GM21390 (cell line): ENCODE measurements at regions not wholly inside any gene's neighbourhood (a gene's known extent, or its start where the extent isn't known, plus 50 kb on each side); places are given as distances from the start of the nearest gene placed in this dataset.
"Not testable (repeated sequence)": the region's sequence is repeated elsewhere in the genome, so short reads cannot be mapped to it uniquely, and the experiment has no call there.

Experiments
- ATAC-seq: cut with Tn5 transposase; IDR thresholded peaks from one replicate; pipeline ENCODE4 v1.9.1; 2021; ENCODE audit not compliant: unreplicated experiment

DNA sequence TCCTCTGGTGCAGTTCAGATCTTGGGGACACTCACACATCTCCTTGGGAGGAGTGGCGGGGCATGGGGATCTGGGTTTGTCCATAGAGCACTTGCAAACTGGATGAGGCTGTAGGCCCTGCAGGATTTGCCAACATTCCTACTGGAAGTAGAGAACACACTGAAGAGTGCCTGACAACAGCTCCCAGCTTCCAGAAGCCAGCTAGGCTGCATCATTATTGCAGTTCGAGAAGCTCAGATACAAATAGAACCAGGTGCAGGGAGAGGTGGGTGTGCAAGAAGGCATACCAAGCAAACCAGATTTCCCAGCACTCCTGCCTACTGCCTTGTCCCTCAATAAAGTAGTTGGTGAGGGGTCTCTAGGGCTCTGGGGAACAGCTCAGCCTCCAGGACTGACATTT, 52.5 kb downstream of the RHOB start:
- no peak for ATAC-seq

GRCh38 chr2:20501974-20502373, 55.1 kb downstream of the RHOB start:
- ATAC-seq: no peak

DNA sequence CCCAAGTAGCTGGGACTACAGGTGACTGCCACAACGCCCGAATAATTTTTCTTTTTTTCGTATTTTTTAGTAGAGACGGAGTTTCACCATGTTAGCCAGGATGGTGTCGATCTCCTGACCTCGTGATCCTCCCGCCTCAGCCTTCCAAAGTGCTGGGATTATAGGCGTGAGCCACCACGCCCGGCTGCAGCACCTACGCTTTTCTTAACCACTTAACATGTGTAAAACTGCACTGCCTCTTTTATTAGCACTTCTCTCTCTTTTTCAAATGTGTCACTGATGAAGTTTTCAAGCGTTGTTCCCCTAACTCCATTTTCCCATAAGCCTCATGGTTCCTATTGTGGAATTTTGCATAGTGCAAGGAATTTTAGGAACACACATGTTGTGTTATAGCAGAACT, 55.6 kb downstream of the RHOB start:
- not testable (repeated sequence) for ATAC-seq

- no peak for ATAC-seq
Observed at GRCh38 chr2:20504174-20504573, 57.3 kb downstream of the RHOB start.

DNA sequence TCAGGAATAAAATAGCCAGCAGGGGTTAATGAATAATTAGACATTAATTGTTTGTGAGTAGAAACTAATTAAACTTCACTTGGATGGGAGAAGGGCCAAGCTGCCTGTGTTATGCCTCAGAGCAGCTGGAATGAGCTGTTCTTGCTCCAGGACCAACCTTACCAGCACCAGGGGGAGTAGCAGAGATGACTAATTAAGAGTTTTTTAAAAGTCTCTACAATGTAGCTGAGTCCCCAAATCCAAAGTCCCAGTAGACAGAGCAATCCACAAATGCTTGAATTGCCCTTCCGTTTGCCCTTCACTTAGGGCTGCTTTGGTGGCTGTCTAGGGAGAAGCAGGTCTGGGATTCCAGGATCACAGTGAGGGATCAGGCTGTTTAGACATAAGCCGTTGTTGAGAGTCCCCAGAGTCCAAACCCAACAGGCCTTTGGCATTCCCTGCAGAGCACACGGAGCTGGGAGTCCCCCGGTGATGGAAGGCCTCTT, 59.4 kb downstream of the RHOB start:
- no peak for ATAC-seq

GRCh38 chr2:20507166-20507692, 60.4 kb downstream of the RHOB start:
- peak; percentile 98 for ATAC-seq

DNA sequence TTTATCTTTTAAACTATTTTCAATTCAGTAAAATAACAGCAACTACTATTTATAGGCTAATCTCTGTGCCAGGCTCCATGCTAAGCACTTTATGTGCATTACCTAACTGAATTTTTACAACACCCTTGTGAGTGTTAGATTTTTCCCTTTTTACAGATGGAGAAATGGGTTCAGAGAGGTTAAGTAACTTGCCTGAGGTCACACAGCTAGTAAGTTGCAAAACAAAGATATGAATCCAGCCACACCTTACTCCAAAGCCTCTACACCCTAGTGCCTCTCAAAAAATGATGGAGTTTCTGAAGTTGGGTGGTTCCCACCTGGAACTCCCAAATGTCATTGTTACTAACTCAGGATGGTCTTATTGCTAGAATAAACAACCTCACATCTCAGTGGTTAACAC, 60.8 kb downstream of the RHOB start:
- ATAC-seq: no peak

DNA sequence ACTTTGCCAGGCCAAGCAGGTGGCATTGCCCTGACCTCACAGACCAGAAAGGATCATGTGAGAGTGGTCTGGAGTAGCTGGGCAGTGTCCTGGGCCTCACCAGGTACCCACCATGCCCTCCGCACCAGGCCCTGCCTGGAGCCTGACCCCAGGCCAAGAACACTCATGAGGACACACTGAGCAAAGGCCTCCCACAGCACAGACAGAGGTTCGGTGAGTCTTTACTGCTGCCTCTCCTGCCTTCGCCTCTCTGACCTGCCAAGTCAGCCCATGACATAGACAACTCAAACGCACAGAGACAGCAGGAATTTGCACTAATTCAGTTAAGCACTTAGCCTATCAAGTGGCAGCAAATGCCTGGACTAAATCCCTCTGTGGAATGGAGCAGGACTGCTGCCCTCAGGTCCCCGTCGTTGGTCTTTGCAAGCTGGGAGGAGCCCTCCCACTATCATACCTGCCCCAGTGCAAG, 62.5 kb downstream of the RHOB start:
- ATAC-seq: no peak

- ATAC-seq: no peak
Observed at GRCh38 chr2:20509770-20510490, 63.1 kb downstream of the RHOB start.

GRCh38 chr2:20511130-20511529, 64.3 kb downstream of the RHOB start:
- ATAC-seq: no peak

GRCh38 chr2:20512061-20512605, 65.3 kb downstream of the RHOB start:
- ATAC-seq: no peak

DNA sequence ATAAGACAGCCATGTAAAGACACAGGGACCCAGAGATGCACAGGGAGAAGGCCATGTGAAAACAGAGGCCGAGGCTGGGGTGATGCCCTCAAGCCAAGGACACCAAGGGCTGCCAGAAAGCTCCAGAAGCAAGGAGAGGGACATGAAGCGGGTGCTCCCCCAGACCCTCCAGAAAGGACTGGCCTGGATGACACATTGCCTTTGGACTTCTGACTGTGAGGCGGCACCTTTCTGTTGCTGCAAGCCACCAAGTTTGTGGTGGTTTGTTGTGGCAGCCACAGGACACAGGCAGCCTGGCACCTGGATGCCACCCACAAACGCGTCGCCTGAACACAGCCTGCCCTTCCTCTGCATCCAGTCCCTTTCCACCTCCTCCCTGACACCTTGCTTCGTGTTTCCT, 67.1 kb downstream of the RHOB start:
- ATAC-seq: no peak

GRCh38 chr2:20514596-20515269, 67.9 kb downstream of the RHOB start:
- no peak for ATAC-seq

DNA sequence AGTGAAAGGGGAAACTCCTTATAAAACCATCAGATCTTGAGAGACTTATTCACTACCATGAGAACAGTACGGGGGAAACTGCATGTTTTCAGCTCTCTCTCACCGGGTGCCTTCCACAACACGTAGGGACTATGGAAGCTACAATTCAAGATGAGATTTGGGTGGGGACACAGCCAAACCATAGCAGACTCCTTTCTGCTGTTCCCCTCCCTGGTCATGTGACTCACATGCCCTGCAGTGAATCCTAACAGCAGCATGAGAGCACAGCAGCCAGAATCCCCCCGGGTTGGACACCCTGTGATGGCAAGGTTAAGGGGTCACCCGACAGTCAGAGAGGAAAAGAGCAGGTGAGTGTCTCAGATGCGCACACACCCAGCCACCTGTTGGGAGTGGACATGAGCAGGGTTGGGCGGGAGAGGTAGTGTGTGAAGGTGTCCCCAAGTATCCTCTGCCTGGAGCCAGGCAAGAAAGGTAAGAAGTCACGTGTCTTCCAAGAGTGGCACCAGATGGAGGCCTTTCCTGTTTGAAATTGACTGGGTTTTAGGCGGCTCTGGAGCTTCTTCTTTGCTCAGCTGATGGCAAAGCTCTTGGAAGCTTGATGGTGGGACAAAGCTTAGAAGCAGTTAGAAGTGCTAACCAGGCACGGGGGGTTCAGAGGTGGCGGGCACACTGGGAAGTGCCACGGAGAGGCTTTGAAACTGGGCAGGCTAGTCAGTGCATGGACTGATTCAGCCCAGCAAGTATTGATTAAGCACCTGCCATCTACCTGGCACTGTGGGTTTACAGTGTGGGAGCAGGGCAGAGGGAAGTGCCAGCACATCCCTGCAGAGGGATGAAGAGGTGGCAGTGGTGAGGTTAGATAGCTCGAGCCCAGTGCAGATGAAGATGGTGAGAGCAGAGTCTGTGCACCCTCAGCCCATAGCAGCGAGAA, 68.7 kb downstream of the RHOB start:
- ATAC-seq: no peak

GRCh38 chr2:20516291-20516645, 69.4 kb downstream of the RHOB start:
- no peak for ATAC-seq

- peak; percentile 95 for ATAC-seq
Observed at GRCh38 chr2:20516646-20517341, 69.9 kb downstream of the RHOB start.

- ATAC-seq: no peak
Observed at GRCh38 chr2:20519309-20519708, 72.4 kb downstream of the RHOB start.

DNA sequence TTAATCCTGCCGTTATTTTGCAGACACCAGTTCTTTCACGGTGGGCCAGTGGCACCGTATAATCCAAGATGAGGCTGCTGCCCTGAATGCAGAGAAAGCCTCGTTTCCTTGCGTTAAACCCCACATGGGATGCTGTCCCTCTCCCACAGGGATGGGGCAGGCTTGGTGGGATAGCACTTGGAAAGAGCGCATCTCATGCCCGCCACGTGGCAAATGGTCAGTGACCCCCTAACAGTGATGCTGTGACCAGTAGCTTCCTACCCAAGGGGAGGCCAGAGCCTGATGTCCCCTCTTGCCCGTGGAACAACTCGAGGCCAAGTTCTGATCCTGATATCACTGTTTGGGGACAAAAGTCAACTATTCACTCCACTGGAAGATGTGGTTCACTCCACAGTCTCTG, 73.3 kb downstream of the RHOB start:
- no peak for ATAC-seq

DNA sequence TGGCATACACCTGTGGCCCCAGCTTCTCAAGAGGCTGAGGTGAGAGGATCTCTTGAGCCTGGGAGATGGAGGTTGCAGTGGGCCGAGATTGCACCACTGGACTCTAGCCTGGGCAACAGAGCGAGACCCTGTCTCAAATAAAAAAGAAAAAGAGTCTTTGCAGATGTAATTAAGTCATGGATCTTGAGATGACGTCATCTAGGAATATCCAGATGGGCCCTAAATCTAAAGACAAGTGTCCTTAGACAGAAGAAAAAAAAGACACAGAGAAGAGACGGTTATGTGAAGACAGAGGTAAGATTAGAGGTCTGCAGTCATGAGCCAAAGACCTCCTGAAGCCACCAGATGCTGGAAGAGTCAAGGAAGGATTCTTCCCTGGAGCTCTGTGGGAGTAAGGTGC, 74.3 kb downstream of the RHOB start:
- ATAC-seq: no peak

DNA sequence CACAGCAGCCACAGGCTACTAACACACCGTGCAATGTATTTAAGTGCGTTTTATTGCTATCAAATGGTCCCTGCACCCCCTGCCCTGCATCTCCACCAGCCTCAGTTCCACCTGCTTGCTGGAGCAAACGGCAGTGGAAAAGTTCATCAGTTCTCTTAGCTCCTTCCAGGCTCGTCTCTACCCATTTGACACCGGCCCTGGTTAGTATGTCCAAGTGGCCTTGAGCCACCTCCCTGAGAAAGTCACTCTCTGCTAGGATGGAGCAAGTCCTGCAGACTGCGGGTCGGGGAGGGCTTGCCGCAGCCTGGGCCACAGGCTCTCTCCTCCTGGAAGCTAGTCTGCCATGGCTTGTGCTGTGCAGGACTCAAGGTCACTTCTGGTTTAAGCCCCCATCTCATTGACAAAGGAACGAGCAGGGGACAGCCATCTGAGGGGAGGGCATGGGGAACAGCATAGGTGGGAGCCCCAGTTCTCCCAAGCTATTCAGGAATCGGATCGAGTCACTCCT, 74.9 kb downstream of the RHOB start:
- no peak for ATAC-seq
